Ishikawa (cell line): ENCODE measurements at regions not wholly inside any gene's neighbourhood (a gene's known extent, or its start where the extent isn't known, plus 50 kb on each side); places are given as distances from the start of the nearest gene placed in this dataset.

Experiments used
- EGR1 ChIP-seq: IDR thresholded peaks from 2 replicates; pipeline ENCODE4 v1.6.1; 2012
- EP300 ChIP-seq: IDR thresholded peaks from 2 replicates; pipeline ENCODE4 v1.6.1; 2012; ENCODE audit warnings: borderline replicate concordance
- RAD21 ChIP-seq: IDR thresholded peaks from 2 replicates; pipeline ENCODE4 v1.6.1; 2012; ENCODE audit warnings: low read depth
- REST ChIP-seq: IDR thresholded peaks from 2 replicates; pipeline ENCODE4 v1.6.1; 2012; ENCODE audit warnings: low read depth, mild to moderate bottlenecking
- TCF12 ChIP-seq: IDR thresholded peaks from 2 replicates; pipeline ENCODE4 v1.6.1; 2012; ENCODE audit warnings: low read depth
- TEAD4 ChIP-seq: IDR thresholded peaks from 2 replicates; pipeline ENCODE4 v1.6.1; 2012
- USF1 ChIP-seq: IDR thresholded peaks from 2 replicates; pipeline ENCODE4 v1.6.1; 2012
- YY1 ChIP-seq: IDR thresholded peaks from 2 replicates; pipeline ENCODE4 v1.6.1; 2012; ENCODE audit warnings: low read depth

GRCh38 chr2:225326969-225327368 is 72.5 kb upstream of the NYAP2 start:
- TF ChIP-seq YY1, result no peak
- no peak for TF ChIP-seq USF1
- no peak for TF ChIP-seq EGR1
- TF ChIP-seq TEAD4, result no peak
- TF ChIP-seq TCF12, result no peak
- no peak for TF ChIP-seq REST
- no peak for TF ChIP-seq EP300
- no peak for TF ChIP-seq RAD21
